ENCODE measurements at regions not wholly inside any gene's neighbourhood (a gene's known extent, or its start where the extent isn't known, plus 50 kb on each side); places are given as distances from the start of the nearest gene placed in this dataset.
"Not testable (repeated sequence)": the region's sequence is repeated elsewhere in the genome, so short reads cannot be mapped to it uniquely, and the experiment has no call there.

DNA sequence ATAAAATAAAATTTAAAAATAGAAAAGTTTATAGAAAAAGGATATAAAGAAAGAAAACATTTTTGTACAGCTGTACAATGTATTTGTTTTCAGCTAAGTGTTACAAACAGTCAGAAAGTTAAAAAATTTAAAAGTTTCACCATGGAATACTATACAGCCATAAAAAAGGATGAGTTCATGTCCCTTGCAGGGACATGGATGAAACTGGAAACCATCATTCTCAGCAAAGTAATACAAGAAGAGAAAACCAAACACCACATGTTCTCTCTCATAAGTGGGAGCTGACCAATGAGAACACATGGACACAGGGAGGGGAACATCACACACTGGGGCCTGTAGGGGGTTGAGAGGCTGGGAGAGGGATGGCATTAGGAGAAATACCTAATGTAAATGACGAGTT, 229.9 kb upstream of the MCHR2 start:
- DNase-seq: not testable (repeated sequence)

DNA sequence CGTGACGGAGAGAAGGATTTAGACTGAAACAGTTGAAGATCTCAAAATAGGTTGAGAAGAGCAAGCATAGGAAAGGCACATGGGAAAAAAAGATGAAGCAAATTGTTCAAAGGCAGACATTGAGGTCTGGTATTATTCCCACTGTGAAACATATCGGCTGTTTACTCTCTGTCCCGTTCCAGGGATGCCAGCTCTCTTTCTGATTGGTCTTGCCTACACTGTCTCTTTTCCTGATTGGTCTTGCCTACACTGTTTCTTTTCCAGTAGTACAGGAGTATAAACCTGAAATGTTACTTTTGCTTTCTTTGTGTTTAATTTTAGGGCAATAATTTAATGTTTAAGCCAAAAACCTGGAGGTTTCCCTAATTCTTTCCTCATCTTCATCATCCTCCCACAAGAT, 226.5 kb upstream of the MCHR2 start:
- DNase-seq: no peak

DNA sequence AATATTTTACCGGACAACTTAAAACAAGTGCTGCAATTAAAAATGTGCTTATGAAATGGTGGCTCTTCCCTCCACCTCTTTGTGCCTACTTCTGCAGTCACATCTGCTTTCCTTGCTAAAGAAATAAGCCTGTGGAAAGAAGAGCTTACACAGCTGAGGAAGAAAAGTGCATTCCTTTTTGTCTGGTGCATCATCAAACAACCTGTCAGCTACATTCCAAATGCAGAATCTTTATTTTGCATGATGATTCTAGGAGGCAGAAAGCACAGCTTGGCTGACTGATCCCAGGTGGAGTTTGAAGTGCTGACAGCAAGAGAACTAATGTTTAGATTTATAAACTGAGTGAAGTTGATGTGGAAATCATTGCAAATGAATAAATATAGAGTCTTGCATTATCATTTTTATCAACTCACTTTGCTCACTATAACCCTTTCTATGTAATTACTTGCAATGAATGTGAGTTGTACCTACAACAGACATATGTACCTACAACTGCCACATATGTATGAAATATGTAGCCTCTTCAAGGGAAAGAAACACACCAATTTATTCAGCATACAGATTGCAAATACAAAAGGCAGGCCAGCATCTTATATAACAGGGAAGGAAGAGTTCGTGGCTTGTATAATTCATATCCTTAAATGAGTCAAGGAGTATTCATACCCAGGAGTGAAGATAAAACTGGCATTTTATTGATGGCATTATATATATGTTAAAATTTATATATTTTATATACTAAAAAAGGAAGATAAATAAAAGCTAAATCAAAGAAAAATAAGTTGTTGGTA, 223.4 kb upstream of the MCHR2 start:
- no peak for DNase-seq

DNA sequence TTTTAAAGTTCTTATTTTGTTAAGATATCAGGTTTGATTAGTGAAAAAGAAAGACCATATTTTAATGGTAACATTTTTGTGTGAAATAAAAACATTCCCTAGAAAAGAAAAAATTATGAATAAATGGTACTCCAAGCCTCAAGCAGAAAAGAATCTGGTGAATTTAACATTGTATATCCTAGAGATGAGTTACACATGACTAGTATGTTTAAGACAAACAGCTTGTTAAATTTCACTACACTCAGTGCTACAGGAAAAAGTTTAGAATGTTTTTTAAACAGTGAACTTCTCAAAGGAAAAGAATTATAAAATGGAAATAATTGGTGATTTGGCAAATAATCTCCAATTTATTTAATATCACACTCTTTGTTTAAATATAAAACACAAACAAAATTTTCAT, 222.7 kb upstream of the MCHR2 start:
- DNase-seq: no peak

DNA sequence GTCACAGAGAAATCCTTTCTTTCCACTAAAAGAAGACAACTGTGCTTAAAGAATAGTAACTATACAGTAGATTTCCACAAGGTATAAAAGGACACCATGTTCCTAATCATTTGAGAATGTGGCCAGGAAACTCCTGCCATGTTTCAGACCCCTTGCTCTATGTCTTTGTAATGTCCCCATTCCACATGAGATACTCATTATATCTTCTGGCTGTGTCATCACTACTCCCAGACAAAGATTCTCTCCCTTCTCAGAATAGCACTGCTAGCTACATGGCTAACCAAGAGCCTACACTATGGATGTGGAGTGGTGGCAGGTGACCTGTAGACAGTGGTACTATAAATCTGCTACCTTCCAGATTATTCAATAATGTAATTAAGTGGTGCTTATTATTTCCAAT, 218.1 kb upstream of the MCHR2 start:
- DNase-seq: no peak

DNA sequence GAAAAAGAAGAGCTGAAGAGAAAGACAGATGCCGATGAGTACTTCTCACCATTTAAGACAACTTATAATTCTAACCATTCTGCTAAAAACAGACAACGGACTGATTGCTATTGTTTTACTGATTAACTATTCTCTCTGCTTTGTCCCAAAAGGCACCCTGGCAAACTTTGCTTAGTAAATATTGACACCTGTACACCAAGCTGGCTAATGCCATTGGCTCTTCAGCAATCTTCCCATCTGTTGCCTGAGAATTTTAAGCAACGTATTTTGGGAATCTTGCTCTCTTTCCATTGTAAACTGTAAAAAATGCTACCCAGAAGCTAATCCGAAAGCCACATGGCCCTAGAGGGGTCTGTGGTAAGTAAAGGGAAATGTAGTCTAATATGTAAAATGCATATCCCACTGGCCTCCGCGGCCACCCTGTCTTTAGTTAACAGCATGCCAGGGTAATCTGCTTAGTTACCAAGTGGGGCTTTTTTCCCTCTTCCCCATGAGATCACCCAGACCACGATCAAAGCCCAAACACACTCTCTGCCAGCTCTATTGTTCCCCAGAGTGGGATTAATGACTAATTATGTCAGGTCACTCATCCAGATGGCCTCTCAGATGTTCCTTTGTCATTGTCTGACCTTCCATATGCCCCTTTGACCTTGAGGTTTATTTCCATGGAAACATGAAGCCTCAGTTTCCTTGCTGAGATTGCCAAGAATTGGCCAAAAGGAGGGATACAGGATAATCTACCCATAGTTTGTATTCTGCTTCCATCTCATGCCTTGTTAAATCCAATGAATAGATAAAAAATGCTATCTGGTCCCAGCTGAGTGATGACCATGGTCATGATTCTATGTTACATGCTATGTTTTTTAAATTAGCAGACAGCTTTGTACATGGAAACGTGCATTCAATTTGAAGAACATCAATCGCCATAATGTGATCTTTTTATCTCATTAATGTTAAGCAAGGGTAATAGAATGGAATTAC, 216.4 kb upstream of the MCHR2 start:
- no peak for DNase-seq

DNA sequence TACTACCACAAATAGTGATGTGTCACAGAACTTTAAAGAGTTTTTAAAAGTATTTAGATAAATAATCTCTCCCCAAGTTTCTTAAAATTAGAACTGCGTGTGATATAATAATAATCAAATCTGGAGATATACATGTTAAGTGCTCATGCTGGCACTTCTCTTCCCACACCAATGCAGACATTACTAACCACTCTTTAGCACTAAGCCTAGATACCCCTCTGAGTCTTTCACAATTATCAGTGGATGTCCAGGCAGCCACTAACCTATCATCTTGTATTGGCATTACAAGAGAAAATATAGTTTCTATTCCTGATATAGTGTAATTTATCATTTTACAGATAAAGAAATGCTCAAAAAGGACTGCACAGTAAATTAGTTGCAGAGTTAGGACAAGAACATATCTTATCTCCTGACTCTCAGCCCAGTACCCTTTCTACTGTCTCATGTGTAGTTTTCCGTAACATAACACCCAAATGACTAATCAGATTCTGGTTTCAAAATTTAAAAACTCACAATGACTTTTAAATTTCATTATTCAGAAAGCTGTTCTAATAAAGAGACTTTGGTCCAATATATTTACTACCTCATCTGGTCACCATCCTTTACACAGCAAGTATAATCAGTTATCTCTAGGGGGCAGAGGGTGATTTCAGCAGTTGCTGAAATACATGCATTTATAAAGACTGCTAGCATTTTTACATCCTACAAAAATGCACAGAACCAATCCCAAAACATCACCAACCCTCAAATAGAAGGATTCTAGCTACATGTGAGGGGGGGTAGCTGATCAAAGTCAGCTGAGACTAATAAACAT, 215.5 kb upstream of the MCHR2 start:
- DNase-seq: no peak

DNA sequence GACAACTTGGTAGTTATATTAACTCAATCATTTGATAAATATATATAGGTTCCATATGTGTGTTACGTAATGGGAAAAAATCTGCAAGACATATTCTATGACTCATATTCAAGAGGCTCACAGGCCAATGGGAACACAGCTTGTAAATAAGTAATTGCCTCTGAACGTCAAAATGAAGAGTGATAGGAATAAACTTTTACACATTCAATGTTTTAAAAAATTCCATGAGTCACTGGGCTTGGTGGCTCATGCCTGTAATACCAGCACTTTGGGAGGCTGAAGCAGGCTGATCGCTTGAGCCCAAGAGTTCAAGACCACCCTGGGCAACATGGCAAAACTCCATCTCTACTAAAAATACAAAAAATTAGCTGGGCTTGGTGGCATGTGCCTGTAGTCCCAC, 209.4 kb upstream of the MCHR2 start:
- no peak for DNase-seq

DNA sequence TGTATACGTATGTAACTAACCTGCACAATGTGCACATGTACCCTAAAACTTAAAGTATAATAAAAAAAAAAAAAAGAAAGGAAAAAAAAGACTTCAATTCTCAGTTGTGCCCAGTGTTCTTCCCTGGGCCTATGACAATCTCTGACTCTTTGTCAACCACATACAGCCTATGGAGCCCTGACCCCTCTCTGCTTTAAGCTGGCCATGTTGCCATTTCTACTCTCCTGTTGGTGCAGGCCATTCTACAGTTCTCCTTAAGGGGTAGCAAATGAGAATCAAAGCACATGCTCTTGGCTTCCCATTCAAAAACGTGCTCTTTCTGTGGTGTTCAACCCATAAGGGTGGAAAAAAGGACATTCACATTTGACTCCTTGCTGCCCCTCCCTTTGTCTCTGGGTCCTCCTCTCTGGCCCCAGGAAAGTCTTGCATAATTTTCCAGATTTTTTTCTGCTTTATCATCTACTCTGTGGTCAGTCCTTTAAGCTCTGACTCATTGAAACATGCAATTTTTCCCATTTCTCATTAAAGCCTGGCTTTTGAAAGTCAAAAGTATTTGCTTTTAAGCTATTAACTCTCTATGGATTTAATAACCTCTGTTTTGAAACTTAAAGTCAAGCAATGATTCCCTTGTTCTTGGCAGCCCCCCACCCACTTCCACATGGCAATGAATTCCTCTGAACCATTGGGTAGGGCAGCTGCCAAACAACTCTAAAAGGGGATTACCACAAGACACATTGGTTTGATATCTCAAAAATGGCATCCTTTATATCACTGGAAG, 208.6 kb upstream of the MCHR2 start:
- DNase-seq: no peak

DNA sequence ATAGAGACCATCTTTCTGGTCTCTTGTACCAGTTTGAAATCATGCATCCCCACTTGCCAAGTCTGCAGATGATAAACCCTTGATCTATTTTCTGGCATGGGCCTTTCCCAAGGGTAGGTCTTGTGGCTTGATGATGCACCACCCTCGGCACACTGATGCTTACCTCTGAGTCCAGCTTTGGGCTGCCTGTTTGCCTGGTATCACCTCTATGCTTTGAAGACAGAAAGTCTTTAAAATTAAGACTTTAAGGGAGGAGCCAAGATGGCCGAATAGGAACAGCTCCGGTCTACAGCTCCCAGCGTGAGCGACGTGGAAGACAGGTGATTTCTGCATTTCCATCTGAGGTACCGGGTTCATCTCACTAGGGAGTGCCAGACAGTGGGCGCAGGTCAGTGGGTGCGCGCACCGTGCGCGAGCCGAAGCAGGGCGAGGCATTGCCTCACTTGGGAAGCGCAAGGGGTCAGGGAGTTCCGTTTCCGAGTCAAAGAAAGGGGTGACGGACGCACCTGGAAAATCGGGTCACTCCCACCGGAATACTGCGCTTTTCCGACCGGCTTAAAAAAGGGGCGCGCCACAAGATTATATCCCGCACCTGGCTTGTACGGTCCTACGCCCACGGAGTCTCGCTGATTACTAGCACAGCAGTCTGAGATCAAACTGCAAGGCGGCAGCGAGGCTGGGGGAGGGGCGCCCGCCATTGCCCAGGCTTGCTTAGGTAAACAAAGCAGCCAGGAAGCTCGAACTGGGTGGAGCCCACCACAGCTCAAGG, 202.4 kb upstream of the MCHR2 start:
- DNase-seq: not testable (repeated sequence)

DNA sequence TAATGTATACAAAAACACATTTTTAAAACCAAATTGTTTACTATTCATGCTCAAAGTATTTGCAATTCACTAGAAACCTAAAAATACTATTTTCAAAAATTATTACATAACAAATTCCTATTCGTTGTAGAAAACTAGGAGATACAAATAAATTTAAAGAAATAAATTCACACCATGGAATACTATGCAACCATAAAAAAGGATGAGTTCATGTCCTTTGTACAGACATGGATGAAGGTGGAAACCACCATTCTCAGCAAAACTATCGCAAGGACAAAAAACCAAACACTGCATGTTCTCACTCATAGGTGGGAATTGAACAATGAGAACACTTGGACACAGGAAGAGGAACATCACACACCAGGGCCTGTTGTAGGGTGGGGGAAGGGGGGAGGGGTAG, 201.2 kb upstream of the MCHR2 start:
- not testable (repeated sequence) for DNase-seq

DNA sequence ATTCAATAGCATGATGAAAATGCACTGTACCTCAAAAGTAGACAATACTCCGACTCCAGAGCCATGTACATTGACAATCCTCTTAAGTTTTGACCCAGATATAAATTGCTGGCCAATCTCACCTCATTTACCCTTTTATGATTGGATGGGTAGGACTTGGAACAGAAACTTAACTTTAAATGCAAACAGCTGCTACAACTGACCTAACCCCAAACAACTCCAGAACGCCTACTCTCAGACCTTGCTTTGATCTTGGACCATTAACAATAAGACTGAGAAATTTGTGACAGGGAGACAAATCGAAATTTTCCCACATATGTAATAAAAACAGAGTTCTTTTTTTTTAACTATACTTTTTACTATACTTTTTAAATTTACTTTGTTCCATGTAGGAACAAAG, 200.5 kb upstream of the MCHR2 start:
- no peak for DNase-seq

DNA sequence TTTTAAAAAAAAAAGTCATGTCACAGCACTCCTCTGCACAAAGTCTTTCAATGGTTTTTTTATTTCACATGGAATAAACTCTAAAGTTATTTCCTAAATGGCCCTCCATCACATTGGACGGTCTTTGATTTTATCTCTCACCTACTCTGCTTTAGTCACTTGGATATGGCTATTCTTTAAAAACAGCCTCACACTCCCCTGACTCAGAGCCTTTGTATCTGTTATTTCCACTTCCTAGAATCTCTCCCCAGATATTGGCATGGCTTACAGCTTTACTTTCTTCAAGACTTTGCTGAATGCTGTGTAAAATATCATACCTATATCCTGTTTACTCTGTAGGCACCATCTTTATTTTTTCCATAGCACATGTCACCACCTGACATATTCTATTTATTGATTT, 194.7 kb upstream of the MCHR2 start:
- DNase-seq: no peak

DNA sequence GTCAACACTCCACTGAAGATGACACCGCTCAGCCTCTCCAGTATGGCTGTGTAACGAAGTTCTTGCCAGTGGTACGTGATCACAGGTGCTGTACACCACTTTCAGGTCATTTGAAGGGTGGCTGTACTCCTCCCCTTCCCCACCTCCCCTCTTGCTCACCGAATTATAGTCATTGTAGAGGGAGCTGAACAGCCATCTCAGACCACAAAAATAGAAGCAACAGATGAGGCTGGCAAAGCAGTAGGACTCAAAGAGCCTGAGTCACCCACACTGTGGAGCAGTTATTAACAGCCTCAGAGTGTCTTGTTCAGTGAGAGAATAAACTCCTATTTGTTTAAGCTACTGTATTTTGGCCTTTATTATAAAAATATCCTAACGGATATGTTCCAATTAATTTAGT, 192.5 kb upstream of the MCHR2 start:
- DNase-seq: no peak

DNA sequence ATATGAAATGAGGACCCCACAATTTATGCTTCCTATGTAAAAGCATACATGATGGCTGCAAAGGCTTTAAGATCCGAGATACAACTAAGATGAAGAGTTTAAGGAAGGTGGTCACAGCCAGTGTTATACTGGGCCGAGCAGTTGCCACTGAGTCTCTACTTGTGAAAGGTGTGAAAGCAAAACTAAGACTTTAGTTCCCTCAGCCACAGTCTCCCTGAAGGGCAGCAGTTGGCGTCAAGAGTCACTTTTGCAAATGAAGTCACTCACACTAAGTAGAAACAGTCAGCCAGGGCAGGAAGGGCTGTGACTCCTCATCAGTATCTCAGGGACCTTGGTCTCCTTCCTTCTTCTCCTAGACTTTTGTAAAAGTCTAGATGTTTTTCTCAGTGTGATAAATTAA, 191.6 kb upstream of the MCHR2 start:
- DNase-seq: no peak

DNA sequence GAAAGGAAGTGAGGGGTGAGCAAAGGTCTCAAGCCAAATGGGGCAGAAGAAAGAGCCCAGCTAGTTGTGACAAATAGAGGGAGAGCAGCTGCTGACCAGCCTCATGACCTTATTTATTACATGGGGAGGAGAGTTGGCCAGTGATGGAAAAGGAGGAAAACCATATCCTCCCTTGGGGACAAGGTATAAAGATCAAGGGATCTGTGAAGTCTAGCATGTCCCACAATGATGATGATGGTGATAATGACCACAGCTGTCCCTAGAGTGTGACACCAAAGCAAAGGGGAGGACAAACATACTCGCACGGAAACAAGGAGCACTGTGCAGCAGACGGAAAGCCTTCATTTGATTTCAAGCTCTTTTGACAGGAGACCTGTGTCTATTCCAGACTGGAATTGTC, 190.4 kb upstream of the MCHR2 start:
- DNase-seq: no peak

DNA sequence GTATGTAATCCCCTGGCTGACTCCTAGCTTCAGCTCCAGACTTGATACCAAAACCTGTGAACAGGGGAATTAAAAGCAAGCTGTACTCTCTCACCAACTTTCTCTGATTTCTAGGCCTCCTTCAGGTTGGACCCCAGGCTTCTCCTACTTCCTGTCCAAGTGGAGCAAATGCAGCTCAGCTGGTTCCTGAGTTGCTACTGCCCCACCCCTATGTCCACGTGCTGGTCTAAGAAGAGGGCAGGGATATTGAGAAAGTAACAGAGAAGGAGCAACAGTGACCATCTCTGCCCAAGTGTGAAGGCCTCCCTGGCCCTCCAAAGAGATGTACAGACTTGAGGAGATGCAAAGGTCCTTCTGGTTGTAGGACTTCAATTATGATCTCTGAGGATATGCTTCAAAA, 188.3 kb upstream of the MCHR2 start:
- DNase-seq: no peak

DNA sequence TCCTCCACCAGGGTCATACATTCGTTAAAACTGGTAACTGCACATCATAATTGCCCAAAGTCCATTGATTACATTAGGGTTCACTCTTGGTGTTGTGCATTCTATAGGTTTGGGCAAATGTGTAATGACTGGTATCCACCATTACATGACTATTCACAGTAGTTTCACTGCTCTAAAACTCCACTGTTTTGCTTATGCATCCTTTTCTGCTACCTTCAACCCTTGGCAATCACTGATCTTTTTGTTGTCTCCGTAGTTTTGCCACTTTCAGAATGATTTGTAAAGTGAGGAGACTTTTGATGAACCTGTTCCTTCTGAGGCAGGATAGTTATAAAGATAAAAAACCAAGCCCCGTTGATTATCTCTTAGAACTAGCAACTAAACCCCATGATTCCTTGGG, 187.3 kb upstream of the MCHR2 start:
- DNase-seq: no peak

DNA sequence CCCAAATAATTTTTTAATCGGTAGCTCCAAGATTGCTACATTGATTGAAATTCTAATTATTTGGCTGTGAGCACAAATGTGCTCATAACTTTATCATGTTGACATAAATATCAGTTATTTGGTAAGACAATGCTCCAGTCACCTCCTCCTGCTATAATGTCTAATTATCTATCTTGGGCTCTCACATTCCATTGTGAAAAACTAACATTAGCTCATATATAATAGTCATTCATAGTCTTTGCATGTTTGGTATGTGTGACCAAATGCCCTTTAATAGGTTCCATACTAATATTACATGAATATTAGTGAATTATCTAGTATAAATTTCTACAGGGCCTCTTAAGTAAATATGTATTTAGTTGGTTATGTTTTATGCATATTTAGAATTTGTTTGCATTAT, 185.6 kb upstream of the MCHR2 start:
- no peak for DNase-seq

DNA sequence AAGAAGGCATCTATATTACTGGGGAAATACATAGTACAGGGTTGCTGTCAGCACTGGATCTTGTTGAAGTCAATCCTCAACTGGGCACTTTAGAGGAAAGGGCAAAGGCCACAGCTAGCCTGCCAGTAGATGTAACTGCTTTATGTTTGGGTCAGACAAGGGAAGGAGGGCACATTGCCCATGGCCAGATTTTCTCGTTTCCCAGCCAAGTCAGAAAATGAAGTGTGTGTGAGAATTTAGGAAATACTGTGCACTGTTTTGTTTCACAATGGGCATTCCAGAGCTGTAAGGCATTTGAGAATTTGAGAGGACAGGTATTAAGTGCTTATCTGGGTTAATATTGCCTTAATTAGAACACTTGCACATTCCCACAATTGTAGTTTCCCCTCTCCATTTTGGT, 183.9 kb upstream of the MCHR2 start:
- no peak for DNase-seq

DNA sequence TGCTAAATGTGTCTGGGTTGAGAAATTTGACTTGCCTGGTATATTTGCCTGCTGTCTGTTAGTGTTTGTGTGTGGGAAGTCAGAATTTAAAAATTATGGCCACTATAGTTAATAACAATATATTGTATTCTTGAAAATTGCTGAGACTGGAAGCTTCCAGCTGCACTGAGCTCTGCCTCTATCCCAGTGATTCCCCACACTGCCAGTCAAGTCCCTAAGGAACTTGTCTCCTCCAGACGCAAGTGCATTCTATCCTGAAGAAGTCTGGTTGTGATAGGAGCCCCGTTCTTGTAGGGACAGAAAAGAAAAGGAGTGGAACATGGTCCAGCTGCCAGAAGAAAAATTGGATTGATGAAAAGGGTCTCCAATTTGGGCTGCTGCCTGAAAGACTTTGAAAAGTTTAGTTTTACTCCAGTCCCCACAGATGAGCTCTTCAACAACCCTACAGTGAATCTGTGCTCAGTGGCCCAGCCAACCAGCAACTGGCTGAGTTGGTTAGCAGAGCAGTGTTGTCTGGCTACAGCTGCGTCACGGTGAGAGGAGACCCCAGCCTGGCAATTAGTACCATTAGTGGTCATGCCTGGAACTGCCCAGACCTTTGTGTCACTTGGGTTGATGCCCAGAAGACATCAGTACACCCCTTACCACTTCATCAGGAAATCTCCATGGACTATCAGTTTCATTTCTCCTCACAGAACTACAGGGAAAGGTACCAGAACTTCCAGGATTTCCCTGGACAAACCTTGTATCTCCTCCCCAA, 183.1 kb upstream of the MCHR2 start:
- DNase-seq: no peak

Data from activated CD8-positive, alpha-beta memory T cell treated with anti-CD3 and anti-CD28 coated beads for 24 hours (primary cell).